ENCODE measurements at regions not wholly inside any gene's neighbourhood (a gene's known extent, or its start where the extent isn't known, plus 50 kb on each side); places are given as distances from the start of the nearest gene placed in this dataset.

DNA sequence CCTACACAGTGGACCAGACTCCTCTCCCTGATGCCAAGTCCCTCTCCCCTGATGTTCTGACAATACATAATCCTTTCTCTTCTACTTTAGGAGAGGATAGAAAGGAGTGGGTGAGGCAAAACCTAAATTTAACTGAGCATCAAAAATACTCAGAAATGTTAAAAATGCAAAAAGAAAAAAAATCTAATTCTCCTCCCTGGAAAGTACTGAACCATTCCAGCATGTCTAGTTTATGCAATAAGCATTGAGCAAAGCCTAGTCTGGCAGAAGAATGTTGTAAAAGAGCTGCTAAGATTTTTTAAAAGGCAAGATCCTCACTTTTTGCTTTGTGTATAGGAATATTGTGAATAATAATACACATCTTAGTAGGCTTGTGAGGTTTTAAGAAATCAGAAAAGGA, 116.6 kb upstream of the STXBP5 start:
- DNase-seq, result no peak

DNA sequence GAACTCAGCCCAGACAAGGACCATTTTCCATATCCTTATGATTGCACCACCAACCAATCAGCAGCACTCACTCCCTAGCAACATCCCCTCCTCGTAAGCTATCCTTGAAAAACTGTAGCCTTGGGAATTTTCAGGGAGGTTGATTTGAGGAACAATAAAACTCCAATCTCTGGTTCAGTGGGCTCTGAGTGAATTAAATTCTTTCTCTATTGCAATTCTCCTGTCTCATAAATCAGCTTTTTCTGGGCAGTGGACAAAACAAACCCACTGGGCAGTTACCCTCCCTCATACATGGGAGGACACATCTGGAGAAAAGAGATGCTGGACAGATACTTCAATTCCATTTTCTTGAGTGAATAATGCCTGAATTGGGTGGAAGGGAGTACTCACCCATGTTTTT, 115.4 kb upstream of the STXBP5 start:
- DNase-seq, result no peak

DNA sequence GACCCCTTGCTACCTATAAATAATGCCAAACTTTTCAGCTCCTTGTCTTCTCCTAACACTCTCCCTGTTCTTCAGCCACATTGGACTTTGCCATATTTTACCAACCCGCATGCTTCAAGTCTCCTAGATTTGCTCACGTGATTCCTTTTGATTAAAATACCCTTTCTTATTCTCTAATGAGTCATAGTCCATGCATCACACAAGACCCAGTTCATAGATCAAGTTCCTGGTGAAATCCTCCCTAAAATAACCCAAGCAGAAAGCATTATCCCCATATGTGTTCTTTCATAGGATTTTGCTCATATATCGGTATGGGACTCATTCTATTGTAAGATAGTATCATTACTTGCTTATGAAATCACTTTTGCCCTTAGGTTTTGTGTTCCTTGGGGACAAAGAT, 108.9 kb upstream of the STXBP5 start:
- DNase-seq, result no peak

DNA sequence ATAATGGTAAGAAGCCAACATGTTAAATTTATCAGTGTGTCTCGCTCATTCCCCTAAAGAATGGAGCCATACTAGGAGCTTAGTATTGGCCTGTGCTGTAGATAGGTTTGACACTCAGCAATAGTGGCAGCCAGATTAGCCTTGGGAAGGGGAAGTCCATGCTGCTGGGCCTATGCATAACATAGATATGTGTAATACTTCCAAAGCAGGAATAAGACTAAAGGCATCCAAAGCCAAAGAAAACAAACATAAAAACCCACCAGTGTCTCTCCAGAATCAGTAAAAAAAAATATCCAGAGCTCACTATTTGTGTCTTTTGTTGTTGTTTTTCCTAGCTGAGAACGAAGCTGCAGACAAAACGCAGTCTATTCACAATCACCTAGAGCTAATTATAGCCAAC, 104.2 kb upstream of the STXBP5 start:
- no peak for DNase-seq

DNA sequence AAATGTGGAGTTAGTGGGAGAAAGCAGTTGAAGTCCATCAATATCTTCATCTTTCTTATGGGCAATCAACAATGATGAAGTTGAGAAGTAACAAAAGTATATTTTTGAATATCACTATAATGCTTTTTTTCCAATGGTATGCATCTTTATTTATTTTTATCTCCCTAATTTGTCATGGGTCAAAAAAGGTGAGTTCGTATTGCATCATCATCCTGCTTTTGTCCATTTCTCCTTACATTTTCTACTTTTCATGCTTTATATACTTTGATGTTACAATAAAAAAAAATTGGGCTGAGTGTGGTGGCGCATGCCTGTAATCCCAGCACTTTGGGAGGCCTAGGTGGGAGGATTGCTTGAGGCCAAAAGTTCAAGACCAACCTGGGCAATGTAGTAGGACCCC, 101.2 kb upstream of the STXBP5 start:
- no peak for DNase-seq

DNA sequence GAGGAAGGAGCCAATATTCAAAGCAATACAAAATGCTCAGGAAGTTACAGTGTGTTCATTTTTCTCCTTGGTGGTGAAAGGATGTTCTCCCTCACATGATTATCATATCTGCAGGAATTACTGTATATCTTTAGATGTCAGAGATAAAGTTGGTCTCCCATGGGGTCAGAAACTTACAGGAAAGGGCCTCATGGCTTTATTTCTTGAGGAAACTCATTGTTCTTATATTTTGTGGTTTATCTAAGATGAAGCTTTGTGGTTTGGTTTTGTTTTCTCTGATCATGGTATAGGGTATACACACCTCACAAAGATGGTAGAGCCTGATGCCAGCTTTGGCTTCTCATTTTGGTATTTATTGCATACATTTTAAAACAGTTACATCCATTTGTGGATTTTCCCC, 100.5 kb upstream of the STXBP5 start:
- DNase-seq, result no peak

DNA sequence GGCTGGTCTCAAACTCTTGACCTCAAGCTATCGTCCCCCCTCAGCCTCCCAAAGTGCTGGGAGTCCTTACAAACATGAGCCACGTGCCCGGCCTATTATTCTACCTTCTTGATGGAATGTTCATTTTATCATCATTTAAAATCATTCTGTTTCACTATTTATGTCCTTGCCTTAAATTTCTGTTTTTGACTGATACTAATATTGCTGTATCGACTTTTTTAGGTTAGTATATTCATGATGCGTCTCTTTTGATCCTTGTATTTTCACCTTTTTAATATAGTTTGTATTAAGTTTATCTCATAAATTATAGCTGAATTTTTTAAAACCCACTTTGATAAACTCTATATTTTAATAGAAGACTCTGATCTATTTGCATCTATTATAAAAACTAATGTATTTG, 98.4 kb upstream of the STXBP5 start:
- DNase-seq, result no peak

DNA sequence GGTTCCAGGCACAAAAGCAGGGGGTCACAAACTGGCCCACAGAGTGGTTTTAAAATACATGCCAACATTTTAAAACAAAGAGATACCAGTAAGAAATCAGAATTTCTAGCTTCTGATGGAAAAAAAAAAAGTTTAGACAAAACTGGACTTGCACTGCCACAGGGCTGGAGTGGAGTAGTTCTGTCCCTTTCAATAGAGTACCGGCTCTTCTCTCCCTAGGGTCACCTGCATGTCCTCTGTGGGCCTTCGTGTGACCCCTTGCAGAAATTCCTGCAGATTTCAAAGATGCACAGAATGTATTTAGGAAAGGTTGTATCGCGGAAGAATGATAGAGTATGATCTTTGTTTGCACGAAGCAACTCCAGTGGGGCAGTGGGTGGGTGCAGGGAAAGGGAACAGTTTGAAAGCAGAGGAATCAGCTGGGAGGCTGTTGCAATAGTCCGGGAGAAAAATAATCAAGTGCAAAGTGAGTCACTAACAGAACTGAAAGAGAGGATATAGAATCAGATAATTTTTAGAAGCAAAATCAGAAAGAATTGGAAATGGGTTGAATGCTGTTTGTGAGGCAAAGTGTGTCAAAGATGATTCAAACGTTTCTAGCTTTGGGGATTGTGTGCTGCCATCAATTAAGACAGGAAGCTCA, 97.3 kb upstream of the STXBP5 start:
- no peak for DNase-seq

DNA sequence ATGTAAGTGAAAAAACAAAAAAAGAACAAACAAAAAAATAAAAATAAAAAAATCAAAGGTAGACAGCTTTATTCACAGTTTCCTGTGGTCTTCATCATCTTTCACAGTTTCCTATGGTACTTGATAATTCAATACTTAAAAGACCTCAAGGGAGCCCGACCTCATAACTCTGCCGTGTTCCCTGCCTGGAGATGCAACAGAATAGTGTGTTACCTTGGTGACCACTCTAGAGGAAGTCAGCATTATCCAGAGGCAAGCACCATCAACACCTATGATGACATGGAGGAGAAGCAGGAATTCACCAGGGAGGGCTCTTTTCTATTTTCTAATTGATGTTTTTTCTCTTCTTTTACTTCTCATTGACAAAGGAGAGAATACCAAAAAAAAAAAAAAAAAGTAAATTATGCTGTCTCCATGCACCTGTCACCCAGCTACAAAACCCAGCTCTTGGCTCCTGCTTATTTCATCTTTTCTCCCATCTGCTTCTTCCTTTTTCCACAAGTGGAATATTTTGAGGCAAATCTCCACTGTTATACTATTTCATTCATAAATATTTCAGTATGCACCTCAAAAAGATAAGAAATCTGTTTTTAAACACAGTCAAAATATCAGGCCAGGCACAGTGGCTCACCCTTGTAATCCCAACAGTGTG, 95.8 kb upstream of the STXBP5 start:
- no peak for DNase-seq

DNA sequence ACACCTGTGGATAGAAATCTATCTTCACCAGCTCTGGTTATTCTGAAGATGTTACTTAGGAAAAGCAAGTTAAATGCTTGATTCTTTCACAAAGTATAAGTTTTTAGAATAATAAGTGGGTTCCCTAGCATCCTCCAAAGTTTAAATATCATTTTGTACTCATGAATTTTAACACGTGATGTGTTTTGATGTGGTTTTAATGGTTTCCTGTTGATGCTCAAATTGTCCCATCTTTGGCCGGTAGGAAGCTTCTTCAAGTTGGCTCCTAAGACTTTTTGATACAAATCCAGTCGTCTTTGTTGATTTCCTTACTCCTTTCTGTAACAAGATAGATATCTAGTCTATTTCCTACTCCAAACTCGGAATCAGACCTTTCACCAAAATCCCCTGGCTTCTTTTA, 94.5 kb upstream of the STXBP5 start:
- DNase-seq, result peak in 1 of 2 donors; percentile 31

DNA sequence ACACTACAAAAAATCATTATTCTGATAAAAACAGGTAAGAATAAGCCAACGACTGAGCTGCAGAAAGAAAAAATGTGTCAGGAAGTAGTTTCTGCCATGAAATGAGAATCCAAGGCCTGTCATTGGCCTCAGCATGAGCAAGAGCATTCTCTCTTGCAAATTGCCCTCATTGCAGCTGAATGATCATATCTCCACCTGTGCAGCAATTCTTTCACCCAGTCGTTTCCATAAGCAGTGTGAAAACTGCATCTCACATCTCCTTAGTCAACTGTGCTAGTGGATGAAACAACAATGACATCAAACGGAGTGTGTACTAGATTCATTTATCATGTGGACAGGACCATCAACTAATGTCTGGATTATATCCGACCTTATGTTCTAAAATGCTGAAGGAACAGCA, 88.2 kb upstream of the STXBP5 start:
- no peak for DNase-seq

DNA sequence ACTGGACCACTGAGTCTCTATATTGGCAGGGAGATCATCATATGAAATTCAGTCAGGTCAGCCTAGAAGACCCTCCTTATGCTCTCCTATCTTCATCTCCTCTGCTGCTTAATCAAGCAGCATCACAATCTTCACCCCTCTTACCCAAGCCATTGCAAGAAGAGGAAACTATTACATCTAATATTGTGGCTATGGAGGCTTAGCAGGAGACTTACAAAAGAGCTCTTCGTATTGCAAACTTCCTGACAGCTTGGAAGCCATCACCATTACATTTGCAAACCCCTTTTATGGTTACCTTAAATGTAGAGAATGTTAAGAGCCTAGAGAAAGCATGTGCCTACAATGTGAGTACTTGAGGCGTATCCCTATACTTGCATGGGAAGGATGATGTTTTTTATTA, 87.2 kb upstream of the STXBP5 start:
- DNase-seq, result no peak

DNA sequence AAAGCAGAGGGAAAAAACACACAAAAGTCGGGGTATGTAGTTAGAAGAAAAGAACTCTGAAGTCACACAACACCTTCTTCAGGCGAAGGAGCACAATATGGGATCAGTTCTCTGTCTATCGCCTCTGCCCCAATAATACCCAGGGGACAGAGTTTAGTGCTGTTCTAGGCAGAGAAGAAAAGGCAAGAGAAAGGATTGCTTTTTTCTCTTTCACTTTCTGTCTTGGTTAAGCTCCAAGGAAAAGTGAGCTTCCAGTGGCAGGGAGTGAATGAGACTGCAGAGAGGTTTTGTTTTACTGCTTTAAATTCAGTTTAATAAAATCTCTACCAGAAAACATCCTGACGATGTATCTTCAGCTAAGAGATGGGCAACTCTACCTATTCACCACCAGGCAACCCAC, 86.6 kb upstream of the STXBP5 start:
- no peak for DNase-seq

DNA sequence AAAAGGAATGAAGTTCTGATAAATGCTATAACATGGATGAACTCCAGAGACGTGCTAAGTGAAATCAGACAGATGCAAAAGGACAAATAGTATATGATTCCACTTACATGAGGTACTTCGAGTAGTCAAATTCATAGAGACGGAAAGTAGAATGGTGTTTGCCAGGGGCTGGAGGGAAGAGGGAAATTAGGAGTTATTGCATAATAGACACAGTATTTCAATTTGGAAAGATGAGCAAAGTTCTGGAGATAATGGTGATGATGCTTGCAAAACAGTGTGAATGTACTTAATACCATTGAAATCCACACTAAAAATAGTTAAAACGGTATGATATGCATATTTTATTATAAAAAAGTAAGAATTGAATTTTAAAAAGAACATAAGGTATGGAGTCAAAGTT, 84.9 kb upstream of the STXBP5 start:
- DNase-seq, result no peak

DNA sequence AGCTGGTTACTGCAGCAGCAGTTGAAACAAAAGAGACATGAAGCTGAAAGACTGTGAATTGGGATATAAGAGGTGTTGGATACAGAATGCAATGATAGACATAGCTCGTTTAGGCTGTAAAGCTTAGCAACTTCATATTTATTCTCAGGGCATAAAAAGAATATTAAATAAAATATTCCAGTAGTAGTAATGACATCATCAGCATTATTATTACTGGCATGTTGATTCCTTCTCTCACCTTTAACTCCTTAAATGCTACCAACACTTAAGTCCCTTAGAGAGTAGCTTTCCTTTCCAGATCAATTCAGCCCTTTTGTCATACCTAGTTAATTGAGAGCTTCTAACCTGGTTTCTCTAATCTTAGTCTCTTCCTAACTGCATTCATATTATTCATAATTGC, 81.4 kb upstream of the STXBP5 start:
- no peak for DNase-seq

DNA sequence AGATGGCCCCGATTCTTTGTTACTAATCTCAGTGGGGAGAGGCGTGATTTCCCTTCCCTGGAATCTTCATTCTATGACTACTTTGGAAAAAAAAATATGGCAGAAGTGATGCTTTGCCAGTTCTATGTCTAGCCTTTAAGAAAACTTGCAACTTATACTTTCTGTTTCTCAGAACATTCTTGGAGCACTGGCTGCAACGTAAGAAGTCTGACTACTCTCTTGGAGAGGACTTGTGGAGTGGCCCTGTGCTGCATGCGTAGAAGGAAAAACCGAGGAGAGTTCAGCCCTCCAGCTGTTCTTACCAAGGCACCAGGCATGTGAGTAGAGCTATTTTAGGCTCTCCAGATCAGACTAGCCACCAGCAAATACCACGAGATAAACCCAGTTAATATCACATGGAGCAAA, 77.6 kb upstream of the STXBP5 start:
- no peak for DNase-seq

DNA sequence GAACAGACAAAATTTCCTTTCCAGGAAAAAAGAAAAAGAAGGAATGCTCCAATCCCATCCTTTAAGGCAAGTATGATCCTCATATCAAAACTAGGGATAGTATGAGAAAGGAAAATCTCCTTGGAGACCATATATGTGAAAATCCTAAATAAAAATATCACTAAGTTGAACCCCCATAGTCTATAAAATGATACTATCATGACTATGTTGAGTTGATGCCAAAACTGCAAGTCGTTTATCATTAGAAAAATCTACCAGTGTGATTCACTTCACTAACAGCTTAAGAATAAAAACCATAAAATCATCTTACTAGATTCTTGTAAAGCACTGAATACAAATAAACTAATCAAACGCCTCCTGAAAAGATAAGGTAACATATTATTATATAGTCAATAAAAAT, 76.6 kb upstream of the STXBP5 start:
- no peak for DNase-seq

DNA sequence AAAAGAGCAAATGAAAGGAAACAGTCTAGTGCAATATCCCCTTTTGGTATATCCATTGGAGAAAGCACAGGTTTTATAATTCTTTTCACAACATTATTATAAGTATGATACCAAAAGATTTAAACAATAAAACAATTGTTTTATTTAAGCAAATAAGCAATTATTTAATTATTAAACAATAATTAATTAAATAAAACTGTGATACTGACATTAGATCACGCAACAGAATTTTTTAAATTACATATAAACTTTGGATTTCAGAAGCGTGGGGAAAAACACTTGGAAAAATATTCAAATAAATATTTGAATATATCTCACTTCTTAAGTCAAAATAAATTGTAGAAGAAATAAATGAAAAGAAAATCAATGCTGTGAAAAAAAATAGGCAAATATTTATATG, 76.2 kb upstream of the STXBP5 start:
- no peak for DNase-seq

DNA sequence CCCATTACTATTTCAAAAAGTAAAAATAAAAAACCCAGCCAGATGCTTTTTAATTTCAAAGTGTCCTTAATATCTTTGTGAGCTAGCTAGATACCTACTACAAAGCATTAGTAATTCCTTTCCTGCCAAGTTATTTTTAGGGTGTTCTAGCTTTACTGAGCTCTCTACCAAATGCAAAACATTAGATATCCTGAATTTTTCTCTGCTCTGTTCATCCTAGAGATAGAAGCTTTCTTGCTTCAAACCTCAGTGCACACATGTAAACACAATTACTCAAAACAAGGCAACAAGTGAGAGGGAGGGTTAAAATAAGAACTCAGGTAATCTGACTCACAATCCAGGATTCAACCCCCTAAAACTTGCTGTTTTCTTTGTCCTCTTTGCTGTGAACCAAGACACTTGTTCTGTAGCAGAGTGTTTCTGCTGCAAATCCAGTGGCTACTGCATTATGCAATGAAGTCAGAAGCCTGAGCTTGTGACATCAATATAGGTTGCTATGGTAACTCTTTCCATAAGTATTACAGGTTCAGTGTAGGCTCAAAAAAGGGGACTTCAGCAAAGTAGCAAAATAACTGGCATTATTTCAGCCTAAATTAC, 72.6 kb upstream of the STXBP5 start:
- no peak for DNase-seq

DNA sequence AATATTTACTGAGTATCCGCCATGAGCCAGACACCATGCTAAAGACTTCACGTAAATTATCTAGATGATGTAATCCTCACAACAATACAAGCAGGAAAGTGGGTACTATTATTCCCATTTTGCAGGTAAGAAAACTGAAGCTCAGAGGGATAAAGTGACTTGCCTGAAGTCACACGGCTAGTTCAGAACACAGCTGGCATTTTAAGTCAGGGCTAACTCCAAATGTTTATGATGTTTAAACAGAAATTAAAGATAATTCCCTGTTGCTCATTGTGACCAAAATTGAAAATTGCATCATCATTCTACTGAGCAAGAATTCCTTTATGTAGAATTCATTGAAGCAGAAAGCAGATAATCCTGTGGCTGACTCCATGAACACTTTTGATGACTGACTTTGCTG, 71.3 kb upstream of the STXBP5 start:
- no peak for DNase-seq

DNA sequence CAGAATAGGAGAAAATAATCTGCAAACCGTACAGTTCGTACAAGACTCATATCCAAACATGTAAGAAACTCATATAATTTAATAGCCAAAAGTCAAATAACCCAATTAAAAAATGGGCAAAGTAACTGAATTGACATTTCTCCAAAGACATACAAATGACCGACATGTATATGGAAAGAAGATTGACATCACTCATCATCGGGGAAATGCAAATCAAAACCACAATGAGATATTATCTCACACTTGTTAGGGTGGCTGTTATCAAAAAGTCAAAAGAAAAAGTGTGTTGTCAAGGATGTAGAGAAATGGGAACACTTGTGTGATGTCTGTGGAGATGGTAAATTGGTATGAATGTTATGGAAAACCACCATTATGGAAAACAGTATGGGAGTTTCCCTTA, 70.5 kb upstream of the STXBP5 start:
- DNase-seq, result no peak

DNA sequence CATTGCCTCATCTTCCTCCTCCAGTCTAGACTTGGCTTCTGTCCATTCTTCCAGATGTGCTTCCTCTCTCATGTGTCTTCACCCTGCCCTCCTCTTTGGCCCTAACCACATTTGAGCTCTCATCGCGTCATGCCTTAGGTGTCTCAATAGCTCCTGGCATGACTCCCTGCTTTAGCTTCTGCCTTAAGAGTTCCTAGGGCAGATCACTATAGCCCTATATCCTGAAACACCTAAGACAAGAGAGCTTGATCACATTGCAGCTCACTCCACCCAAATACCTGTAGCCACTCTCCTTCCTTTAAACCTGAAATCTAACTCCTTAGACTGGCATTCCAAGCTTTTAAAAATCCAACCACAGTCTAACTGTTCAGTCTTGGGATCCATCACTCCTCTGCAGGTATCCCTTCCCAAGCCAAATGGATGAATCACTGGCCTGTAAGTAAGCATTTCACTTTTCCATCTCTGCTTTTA, 69.0 kb upstream of the STXBP5 start:
- DNase-seq, result no peak

DNA sequence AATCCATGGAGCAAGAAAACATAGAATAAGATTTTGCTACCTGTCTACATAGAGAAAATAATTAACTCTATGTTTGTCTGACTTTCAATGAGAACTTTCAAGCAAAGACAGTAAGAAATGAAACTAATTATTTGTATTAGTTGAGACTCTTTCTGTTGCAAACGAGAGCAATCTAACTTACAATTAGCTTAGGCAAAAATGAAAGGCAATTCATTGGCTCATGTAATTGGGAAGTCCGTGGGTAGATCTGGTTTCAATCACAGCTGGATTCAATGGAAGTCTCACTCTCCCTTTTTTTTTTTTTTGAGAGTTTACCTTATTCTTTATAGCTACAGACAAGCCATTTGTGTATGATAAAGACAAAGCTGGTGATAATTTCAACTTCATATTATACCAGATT, 68.2 kb upstream of the STXBP5 start:
- DNase-seq, result no peak

DNA sequence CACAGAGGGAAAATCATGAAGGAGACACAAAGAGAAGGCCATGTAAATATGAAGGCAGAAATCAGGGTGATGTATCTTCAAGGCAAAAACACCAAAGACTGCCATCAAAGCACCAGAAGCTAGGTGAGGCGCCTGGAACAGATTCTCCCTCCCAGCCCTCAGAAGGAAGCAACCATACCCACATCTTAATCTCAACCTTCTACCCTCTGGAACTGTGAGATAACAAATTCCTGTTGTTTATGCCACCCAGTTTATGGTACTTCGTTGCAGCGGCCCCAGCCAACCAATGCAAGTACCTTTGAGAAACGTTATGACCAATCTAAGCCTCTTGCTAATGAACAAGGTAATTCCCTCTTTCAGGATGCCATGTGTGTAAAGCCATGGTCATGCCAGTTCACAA, 66.2 kb upstream of the STXBP5 start:
- DNase-seq, result no peak

DNA sequence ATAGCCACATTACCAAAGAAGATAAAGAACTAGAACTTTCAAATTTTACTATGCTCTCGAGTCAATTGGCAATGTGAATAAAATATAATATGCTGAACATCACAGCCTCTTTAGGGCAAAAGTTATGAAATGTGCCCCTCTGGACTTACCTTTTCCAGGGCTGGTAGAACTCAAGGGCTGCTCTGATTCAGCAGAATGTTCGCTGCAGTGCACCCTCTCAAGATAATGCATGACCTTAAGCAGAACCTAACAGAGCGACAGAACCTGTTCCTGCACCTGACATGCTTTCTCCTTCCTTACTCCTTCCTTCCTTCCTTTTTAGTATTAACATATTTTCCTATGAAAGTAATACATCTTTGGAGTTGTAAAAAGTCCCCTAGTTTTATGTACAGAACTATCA, 65.4 kb upstream of the STXBP5 start:
- no peak for DNase-seq

Measured in CD4-positive, alpha-beta T cell treated with Interleukin-1 beta for 1 hour (primary cell).